Keratinocyte (primary cell): ENCODE measurements at regions not wholly inside any gene's neighbourhood (a gene's known extent, or its start where the extent isn't known, plus 50 kb on each side); places are given as distances from the start of the nearest gene placed in this dataset.
A peak's percentile ranks its signal among the peaks of the same experiment; 100 is the strongest.

Experiments used
- DNase-seq: peaks from one replicate; pipeline ENCODE4 v3.0.0-alpha.2; 2011; ENCODE audit warnings: low read depth, missing footprints, low spot score
- FAIRE-seq: peaks from 2 replicates; lab custom pipeline; 2011; peaks lifted over from hg19 to GRCh38; lab: Jason Lieb, UNC
- H2AFZ ChIP-seq: 2 replicates; pipeline ENCODE4 v1.6.0; 2012; ENCODE audit warnings: low read length, control low read depth, inconsistent platforms; ENCODE audit not compliant: control insufficient read depth
- H3K27ac ChIP-seq: 2 replicates; pipeline ENCODE4 v1.5.1; 2011; ENCODE audit warnings: low read length; ENCODE audit not compliant: control insufficient read depth, insufficient read depth
- H3K27me3 ChIP-seq: 3 replicates; pipeline ENCODE4 v1.6.0; 2011; ENCODE audit warnings: low read length; ENCODE audit not compliant: control insufficient read depth, insufficient read depth; ENCODE audit errors: extremely low read depth
- H3K36me3 ChIP-seq, 2 experiments: 2 replicates in 1 of 2; 3 replicates in 1 of 2; pipeline ENCODE4 v1.5.1; 2011; ENCODE audit warnings: low read length in 2 of 2, mild to moderate bottlenecking in 1 of 2; ENCODE audit not compliant: control insufficient read depth in 2 of 2, insufficient read depth in 2 of 2; ENCODE audit errors: extremely low read depth in 1 of 2
- H3K4me1 ChIP-seq: 3 replicates; pipeline ENCODE4 v1.5.1; 2011; ENCODE audit warnings: low read length; ENCODE audit not compliant: control insufficient read depth, insufficient read depth; ENCODE audit errors: extremely low read depth
- H3K4me2 ChIP-seq: 3 replicates; pipeline ENCODE4 v1.6.0; 2011; ENCODE audit warnings: low read depth, low read length; ENCODE audit not compliant: control insufficient read depth, insufficient read depth; ENCODE audit errors: extremely low read depth
- H3K4me3 ChIP-seq, 3 experiments: fragments of 200-600 bp in 1 of 3; sonication (generic) in 1 of 3; 2 replicates in 2 of 3; 3 replicates in 1 of 3; pipeline ENCODE4 v1.5.1; 2011 to 2016; ENCODE audit warnings: low read length in 3 of 3, mild to moderate bottlenecking in 3 of 3, control low read depth in 2 of 3, inconsistent platforms in 1 of 3, low read depth in 1 of 3, mixed read lengths in 1 of 3, mixed run types in 1 of 3, moderate library complexity in 1 of 3; ENCODE audit not compliant: control insufficient read depth in 2 of 3, insufficient read depth in 2 of 3; ENCODE audit errors: extremely low read depth in 1 of 3
- H3K79me2 ChIP-seq: 2 replicates; pipeline ENCODE4 v1.6.0; 2012; ENCODE audit warnings: low read length; ENCODE audit not compliant: control insufficient read depth, insufficient read depth
- H3K9ac ChIP-seq: 3 replicates; pipeline ENCODE4 v1.6.0; 2011; ENCODE audit warnings: low read length; ENCODE audit not compliant: control insufficient read depth, insufficient read depth; ENCODE audit errors: extremely low read depth
- H3K9me1 ChIP-seq: 3 replicates; pipeline ENCODE4 v1.6.0; 2011; ENCODE audit warnings: low read length; ENCODE audit not compliant: control insufficient read depth, insufficient read depth; ENCODE audit errors: extremely low read depth
- H3K9me3 ChIP-seq: 2 replicates; pipeline ENCODE4 v1.5.1; 2012; ENCODE audit warnings: low read depth, low read length; ENCODE audit not compliant: control insufficient read depth
- H4K20me1 ChIP-seq: 3 replicates; pipeline ENCODE4 v1.6.0; 2011; ENCODE audit warnings: low read length; ENCODE audit not compliant: control insufficient read depth, insufficient read depth; ENCODE audit errors: extremely low read depth
- CTCF ChIP-seq, 3 experiments: IDR thresholded peaks in 1 of 3; conservative IDR thresholded peaks in 1 of 3; optimal IDR thresholded peaks in 1 of 3; 2 replicates in 2 of 3; 3 replicates in 1 of 3; pipeline versions ENCODE3 to v1.5.1; 2011; ENCODE audit warnings: low read length in 3 of 3, mild to moderate bottlenecking in 3 of 3, moderate library complexity in 2 of 3, control low read depth in 1 of 3, inconsistent platforms in 1 of 3; ENCODE audit not compliant: insufficient read depth in 2 of 3; ENCODE audit errors: extremely low read depth in 1 of 3
- EZH2 ChIP-seq: IDR thresholded peaks from one replicate; pipeline ENCODE4 v1.6.1; 2012; ENCODE audit warnings: inconsistent platforms, mild to moderate bottlenecking, low read length, moderate library complexity
- dilution Hi-C: fragments of 300-500 bp; cut with MboI; formaldehyde crosslinking; loops from one replicate; pipeline ENCODE4 v1.7.0; 2020; ENCODE audit warnings: low sequenced_read_pairs; ENCODE audit not compliant: extremely low pct_ligation_motif_present

DNA sequence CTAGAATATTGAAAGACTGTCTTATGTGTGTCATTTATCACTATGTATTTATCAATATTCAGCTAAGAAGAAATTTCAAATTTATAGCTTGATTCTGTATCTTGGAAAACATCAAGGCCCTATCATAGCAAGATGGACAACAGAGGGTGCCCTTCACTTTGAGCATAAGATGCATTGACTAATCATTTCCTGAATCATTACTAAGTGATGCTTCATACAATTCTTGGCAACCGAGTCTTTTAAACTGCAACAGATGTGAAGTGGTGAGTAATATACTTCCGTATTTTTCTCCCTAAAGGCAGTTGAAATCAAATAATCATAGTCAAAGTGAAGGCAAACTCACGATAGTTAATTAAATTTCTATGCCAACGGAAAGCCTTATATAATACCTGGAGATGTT lies 318.6 kb upstream of the RGMB start:
- peak; percentile 48 for DNase-seq
- H3K36me3 ChIP-seq, result no peaks in the 10 kb centered on the region
- peak; percentile 93 for FAIRE-seq
- H3K27me3 ChIP-seq, result no peaks in the 10 kb centered on the region
- dilution Hi-C loops, result no loop called here
- H3K79me2 ChIP-seq, result no peaks in the 10 kb centered on the region
- peaks cover 14% of the 10 kb centered on the region for H3K4me1 ChIP-seq
- H3K9me3 ChIP-seq, result no peaks in the 10 kb centered on the region
- H4K20me1 ChIP-seq, result no peaks in the 10 kb centered on the region
- peak overlapping the region; percentile 75 for H3K27ac ChIP-seq
- TF ChIP-seq CTCF (optimal IDR thresholded peaks at IDR 0.05 in 1 of 3, IDR thresholded peaks at IDR 0.05 in 1 of 3, conservative IDR thresholded peaks at IDR 0.05 in 1 of 3; ENCODE audit: extremely low read depth in 1 of 3, insufficient read depth in 2 of 3, low read length in 3 of 3) (peak in 2 of 3 experiments; percentile 35 to 42), EZH2 (no peak)
- no peak overlapping the region for H3K9ac ChIP-seq
- H2AFZ ChIP-seq, result peak overlapping the region; percentile 60
- peak overlapping the region in 2 of 3 experiments; percentile 29 to 47 for H3K4me3 ChIP-seq
- H3K4me2 ChIP-seq, result peak overlapping the region; percentile 73
- H3K9me1 ChIP-seq, result no peaks in the 10 kb centered on the region

DNA sequence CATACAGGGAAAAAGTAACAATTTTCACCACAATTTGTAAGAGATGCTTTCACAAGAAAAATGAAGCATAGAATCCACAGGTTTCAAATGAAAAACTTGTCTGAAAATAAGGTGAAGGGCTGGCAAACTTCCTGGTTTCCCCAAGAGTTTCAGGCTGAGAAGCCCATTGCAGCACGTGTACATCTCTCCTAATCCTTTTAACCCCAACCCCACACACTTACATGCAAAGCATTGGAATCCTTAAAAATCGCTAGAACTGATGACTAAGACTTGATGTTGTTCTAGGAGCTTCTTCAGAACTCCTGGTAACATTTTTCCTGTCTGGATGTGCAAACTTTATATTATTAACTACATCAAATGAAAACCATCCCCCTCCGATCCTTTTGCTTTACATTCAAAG lies 317.8 kb upstream of the RGMB start:
- H3K4me3 ChIP-seq, result no peak overlapping the region
- dilution Hi-C loops, result no loop called here
- H3K9me1 ChIP-seq, result no peaks in the 10 kb centered on the region
- no peak overlapping the region for H3K9ac ChIP-seq
- DNase-seq (no peak), FAIRE-seq (no peak)
- H3K79me2 ChIP-seq, result no peaks in the 10 kb centered on the region
- peak overlapping the region; percentile 75 for H3K27ac ChIP-seq
- H2AFZ ChIP-seq, result no peak overlapping the region
- H3K4me2 ChIP-seq, result no peak overlapping the region
- H3K9me3 ChIP-seq, result no peaks in the 10 kb centered on the region
- H4K20me1 ChIP-seq, result no peaks in the 10 kb centered on the region
- H3K4me1 ChIP-seq, result peaks cover 14% of the 10 kb centered on the region
- TF ChIP-seq CTCF (optimal IDR thresholded peaks at IDR 0.05 in 1 of 3, IDR thresholded peaks at IDR 0.05 in 1 of 3, conservative IDR thresholded peaks at IDR 0.05 in 1 of 3; ENCODE audit: extremely low read depth in 1 of 3, insufficient read depth in 2 of 3, low read length in 3 of 3) (no peak), EZH2 (no peak)
- H3K27me3 ChIP-seq, result no peaks in the 10 kb centered on the region
- H3K36me3 ChIP-seq, result no peaks in the 10 kb centered on the region
